HepG2 (cell line): ENCODE measurements at regions not wholly inside any gene's neighbourhood (a gene's known extent, or its start where the extent isn't known, plus 50 kb on each side); places are given as distances from the start of the nearest gene placed in this dataset.

Experiments used
- ATAC-seq: fragments of 200-7000 bp; cut with Tn5 transposase; 3 replicates; pipeline ENCODE4 v1.9.1; 2020; ENCODE audit warnings: mild to moderate bottlenecking, moderate library complexity
- BruUV-seq: library from RNA; stranded (reverse); fragments of 400-500 nt; replicated peaks from 2 replicates; lab custom pipeline; 2021; lab: Mats Ljungman, UMichigan
- CTCF ChIA-PET: fragments of 300-600 bp; formaldehyde crosslinking; extraction: SDS; loops from one replicate; lab custom pipeline; 2021; ENCODE audit warnings: low total read pairs, inconsistent platforms, low intra/inter-chr PET ratio; lab: Yijun Ruan, JAX
- POLR2A ChIA-PET: fragments of 350-600 bp; sonication (Branson Sonifier 250); formaldehyde crosslinking; loops from one replicate; lab custom pipeline; 2020; ENCODE audit warnings: antibody characterized with exemption, inconsistent platforms; lab: Yijun Ruan, JAX
- DNase-seq: peaks from one replicate; pipeline ENCODE4 v3.0.0-alpha.2; 2015; ENCODE audit warnings: low spot score
- FAIRE-seq: peaks from 3 replicates; lab custom pipeline; 2011; peaks lifted over from hg19 to GRCh38; lab: Jason Lieb, UNC
- H2AFZ ChIP-seq: one replicate; pipeline ENCODE4 v1.6.1; 2011; ENCODE audit warnings: low read length, inconsistent platforms
- H3K27ac ChIP-seq: fragments of 300-600 bp; 3 replicates; pipeline ENCODE4 v1.8.0; 2011; ENCODE audit warnings: mixed run types, mild to moderate bottlenecking, mixed read lengths, low read length, inconsistent platforms; ENCODE audit not compliant: insufficient read depth; ENCODE audit errors: extremely low read length
- H3K27me3 ChIP-seq, 2 experiments: fragments of 200-600 bp in 1 of 2; 2 replicates in 1 of 2; 3 replicates in 1 of 2; pipeline versions ENCODE4 v1.6.0 to v1.8.0; 2011; ENCODE audit warnings: low read length in 2 of 2, mild to moderate bottlenecking in 2 of 2, moderate library complexity in 2 of 2, inconsistent platforms in 1 of 2; ENCODE audit not compliant: insufficient read depth in 2 of 2, control insufficient read depth in 1 of 2
- H3K36me3 ChIP-seq, 2 experiments: fragments of 200-600 bp in 1 of 2; replicated peaks in 1 of 2; 2 replicates in 1 of 2; 3 replicates in 1 of 2; pipeline versions ENCODE4 v1.5.1 to v1.8.0; 2011; ENCODE audit warnings: low read length in 2 of 2, inconsistent platforms in 1 of 2; ENCODE audit not compliant: insufficient read depth in 2 of 2, control insufficient read depth in 1 of 2
- H3K4me1 ChIP-seq: 2 replicates; pipeline ENCODE4 v1.5.1; 2012; ENCODE audit warnings: low read length, inconsistent platforms; ENCODE audit not compliant: insufficient read depth
- H3K4me2 ChIP-seq: 2 replicates; pipeline ENCODE4 v1.6.0; 2011; ENCODE audit warnings: low read depth, low read length, inconsistent platforms
- H3K4me3 ChIP-seq, 3 experiments: fragments of 200-600 bp in 1 of 3; sonication (generic), shearing (Covaris generic) in 1 of 3; replicated peaks in 1 of 3; 2 replicates each; pipeline ENCODE4 v1.5.1; 2011 to 2016; ENCODE audit warnings: low read length in 3 of 3, inconsistent platforms in 2 of 3, low read depth in 2 of 3, mild to moderate bottlenecking in 2 of 3, control low read depth in 1 of 3, mixed read lengths in 1 of 3; ENCODE audit not compliant: insufficient read depth in 1 of 3
- H3K79me2 ChIP-seq: one replicate; pipeline ENCODE4 v1.6.1; 2011; ENCODE audit warnings: low read length, inconsistent platforms; ENCODE audit not compliant: insufficient read depth
- H3K9ac ChIP-seq: 2 replicates; pipeline ENCODE4 v1.6.0; 2011; ENCODE audit warnings: mild to moderate bottlenecking, low read depth, low read length, inconsistent platforms; ENCODE audit not compliant: insufficient read depth
- H3K9me3 ChIP-seq: 2 replicates; pipeline ENCODE4 v1.5.1; 2012; ENCODE audit warnings: mild to moderate bottlenecking, low read length
- H4K20me1 ChIP-seq: 2 replicates; pipeline ENCODE4 v1.6.0; 2011; ENCODE audit warnings: inconsistent platforms, mild to moderate bottlenecking, low read length, moderate library complexity; ENCODE audit not compliant: insufficient read depth
- KDM1A ChIP-seq: IDR thresholded peaks from 2 replicates; pipeline ENCODE4 v1.6.1; 2016; ENCODE audit warnings: missing compliant biosample characterization
- PAWR ChIP-seq: sonication (generic); formaldehyde crosslinking; IDR thresholded peaks from 2 replicates; pipeline ENCODE4 v1.4.0; 2020; ENCODE audit warnings: missing genetic modification reagents, mild to moderate bottlenecking, borderline replicate concordance
- RBAK ChIP-seq: sonication (generic); formaldehyde crosslinking; IDR thresholded peaks from 2 replicates; pipeline ENCODE4 v1.5.1; 2020; ENCODE audit warnings: mild to moderate bottlenecking, missing genetic modification reagents
- SMARCC2 ChIP-seq: fragments of 450-650 bp; IDR thresholded peaks from 2 replicates; pipeline ENCODE4 v1.6.1; 2017; ENCODE audit warnings: antibody characterized with exemption, mild to moderate bottlenecking
- ZFP36L2 ChIP-seq: sonication (generic); formaldehyde crosslinking; IDR thresholded peaks from 2 replicates; pipeline ENCODE4 v1.4.0; 2020; ENCODE audit warnings: missing genetic modification reagents
- WGBS: methylation state at CpG from one replicate; pipeline ENCODE4 v1.1.6; 2017; ENCODE audit warnings: low lambda C conversion rate; 5-methylcytosine and 5-hydroxymethylcytosine counted together
- in situ Hi-C: cut with HindIII; loops from 2 replicates; pipeline ENCODE4 v1.10.0; 2017; ENCODE audit warnings: low pct_unique_long_range_greater_than_20kb; ENCODE audit not compliant: extremely low pct_ligation_motif_present
- intact Hi-C: fragments of 100-400 bp; cut with micrococcal nuclease; formaldehyde crosslinking; loops from one replicate; pipeline ENCODE4 v1.10.0; 2022; ENCODE audit not compliant: unreplicated experiment
- TF ChIP-seq, protein P1 (sequence below): sonication (generic); formaldehyde crosslinking; IDR thresholded peaks from 2 replicates; pipeline ENCODE4 v1.4.0; 2020; ENCODE audit warnings: mild to moderate bottlenecking, missing genetic modification reagents
- TF ChIP-seq, protein P2 (sequence below): sonication (generic); formaldehyde crosslinking; IDR thresholded peaks from 2 replicates; pipeline ENCODE4 v1.4.0; 2020; ENCODE audit warnings: mild to moderate bottlenecking, missing genetic modification reagents, borderline replicate concordance
- TF ChIP-seq, protein P3 (sequence below): sonication (generic); formaldehyde crosslinking; IDR thresholded peaks from 2 replicates; pipeline ENCODE4 v1.4.0; 2020; ENCODE audit warnings: low read depth, mild to moderate bottlenecking, missing genetic modification reagents
- TF ChIP-seq, protein P4 (sequence below): sonication (generic); formaldehyde crosslinking; IDR thresholded peaks from 2 replicates; pipeline ENCODE4 v1.8.0; 2022; ENCODE audit warnings: missing genetic modification reagents, mild to moderate bottlenecking, borderline replicate concordance

DNA sequence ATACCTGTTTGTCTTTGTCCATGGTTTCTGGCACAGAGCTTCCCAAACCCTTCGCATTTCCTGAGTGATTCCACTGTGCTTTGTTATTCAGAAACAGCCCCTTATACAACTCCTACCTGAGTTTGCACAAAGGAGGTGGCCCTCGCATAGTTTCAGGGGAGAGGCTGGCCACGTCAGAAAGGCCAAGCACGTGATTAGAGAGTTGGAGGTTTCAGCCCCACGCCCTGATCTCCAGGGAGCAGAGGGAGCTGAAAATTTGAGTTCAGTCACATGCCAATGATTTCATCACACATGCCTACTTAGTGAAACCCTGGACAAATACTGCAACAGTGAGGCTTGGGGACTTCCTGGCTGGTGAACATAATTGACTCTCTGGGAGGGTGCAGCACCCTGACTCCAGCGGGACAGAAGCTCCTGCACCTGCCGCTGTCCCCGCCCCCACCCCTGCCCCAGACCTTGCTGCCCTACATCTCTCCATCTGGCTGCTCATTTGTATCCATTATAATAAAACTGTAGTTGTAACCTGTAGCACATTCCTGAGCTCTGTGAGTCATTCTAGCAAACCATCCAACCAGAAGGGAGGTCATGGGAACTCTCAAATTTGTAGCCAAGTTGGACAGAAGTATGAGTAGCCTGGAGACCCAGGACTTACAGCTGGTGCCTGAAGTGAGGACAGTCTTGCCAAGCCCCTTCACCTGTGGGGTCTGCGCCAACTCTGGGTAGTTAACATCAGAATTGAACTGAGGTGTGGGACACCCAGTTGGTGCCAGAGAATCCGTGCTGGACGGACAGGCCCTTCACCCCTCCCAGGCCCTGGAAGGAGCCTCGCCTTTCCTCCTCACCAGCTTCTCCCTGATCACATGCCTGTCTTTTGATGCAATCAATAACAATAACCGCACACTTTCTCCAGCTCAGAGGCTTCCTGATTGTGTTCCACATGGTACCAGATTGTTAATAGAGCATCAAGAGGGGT is 224.3 kb downstream of the ANAPC1 start (continued):
- TF ChIP-seq, protein P1, sequence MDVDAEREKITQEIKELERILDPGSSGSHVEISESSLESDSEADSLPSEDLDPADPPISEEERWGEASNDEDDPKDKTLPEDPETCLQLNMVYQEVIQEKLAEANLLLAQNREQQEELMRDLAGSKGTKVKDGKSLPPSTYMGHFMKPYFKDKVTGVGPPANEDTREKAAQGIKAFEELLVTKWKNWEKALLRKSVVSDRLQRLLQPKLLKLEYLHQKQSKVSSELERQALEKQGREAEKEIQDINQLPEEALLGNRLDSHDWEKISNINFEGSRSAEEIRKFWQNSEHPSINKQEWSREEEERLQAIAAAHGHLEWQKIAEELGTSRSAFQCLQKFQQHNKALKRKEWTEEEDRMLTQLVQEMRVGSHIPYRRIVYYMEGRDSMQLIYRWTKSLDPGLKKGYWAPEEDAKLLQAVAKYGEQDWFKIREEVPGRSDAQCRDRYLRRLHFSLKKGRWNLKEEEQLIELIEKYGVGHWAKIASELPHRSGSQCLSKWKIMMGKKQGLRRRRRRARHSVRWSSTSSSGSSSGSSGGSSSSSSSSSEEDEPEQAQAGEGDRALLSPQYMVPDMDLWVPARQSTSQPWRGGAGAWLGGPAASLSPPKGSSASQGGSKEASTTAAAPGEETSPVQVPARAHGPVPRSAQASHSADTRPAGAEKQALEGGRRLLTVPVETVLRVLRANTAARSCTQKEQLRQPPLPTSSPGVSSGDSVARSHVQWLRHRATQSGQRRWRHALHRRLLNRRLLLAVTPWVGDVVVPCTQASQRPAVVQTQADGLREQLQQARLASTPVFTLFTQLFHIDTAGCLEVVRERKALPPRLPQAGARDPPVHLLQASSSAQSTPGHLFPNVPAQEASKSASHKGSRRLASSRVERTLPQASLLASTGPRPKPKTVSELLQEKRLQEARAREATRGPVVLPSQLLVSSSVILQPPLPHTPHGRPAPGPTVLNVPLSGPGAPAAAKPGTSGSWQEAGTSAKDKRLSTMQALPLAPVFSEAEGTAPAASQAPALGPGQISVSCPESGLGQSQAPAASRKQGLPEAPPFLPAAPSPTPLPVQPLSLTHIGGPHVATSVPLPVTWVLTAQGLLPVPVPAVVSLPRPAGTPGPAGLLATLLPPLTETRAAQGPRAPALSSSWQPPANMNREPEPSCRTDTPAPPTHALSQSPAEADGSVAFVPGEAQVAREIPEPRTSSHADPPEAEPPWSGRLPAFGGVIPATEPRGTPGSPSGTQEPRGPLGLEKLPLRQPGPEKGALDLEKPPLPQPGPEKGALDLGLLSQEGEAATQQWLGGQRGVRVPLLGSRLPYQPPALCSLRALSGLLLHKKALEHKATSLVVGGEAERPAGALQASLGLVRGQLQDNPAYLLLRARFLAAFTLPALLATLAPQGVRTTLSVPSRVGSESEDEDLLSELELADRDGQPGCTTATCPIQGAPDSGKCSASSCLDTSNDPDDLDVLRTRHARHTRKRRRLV (CRISPR knock-in tag), result no peak
- no peak for TF ChIP-seq ZFP36L2 (CRISPR knock-in tag)

DNA sequence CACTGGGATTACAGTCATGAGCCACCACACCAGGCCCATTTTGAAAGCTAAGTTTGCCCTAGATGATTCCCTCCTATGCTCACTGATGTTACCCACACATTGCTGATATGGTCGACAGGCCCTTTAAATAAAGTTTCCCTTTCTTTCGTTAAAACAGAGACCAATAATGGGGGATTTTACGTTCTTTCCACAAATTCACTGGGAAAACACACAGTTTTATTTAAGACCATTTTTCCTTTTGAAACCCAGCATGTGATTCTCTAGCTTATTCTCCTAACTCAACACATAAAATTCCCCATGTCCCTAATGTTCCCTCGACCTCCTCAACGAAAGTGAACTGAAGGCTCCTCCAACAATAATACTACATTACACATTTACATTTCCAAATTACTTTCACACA is 223.2 kb downstream of the ANAPC1 start:
- WGBS, result 86% methylated on average over 5 of the region's 5 CpGs
- Histone ChIP-seq H3K4me2 (no peak overlapping the region), H3K9ac (no peak overlapping the region), H3K4me3 (no peak overlapping the region), H3K4me1 (peaks cover 29% of the 10 kb centered on the region), H2AFZ (no peak overlapping the region), H3K79me2 (no peaks in the 10 kb centered on the region), H3K27ac (no peak overlapping the region), H3K9me3 (no peaks in the 10 kb centered on the region), H3K36me3 (no peaks in the 10 kb centered on the region), H3K27me3 (no peaks in the 10 kb centered on the region; a peak in 2 of 5 replicates), H4K20me1 (no peaks in the 10 kb centered on the region)
- ATAC-seq (no peak), FAIRE-seq (no peak), DNase-seq (no peak)
- CTCF ChIA-PET, result no interaction called here
- in situ Hi-C loops, result loop anchor here (25.0 kb wide), 1 partner anchor 174 kb away; no protein-coding TSS in a partner anchor
- BruUV-seq, result no TSS peak
- POLR2A ChIA-PET, result no interaction called here
- intact Hi-C loops, result no loop called here
- TF ChIP-seq, protein P2, sequence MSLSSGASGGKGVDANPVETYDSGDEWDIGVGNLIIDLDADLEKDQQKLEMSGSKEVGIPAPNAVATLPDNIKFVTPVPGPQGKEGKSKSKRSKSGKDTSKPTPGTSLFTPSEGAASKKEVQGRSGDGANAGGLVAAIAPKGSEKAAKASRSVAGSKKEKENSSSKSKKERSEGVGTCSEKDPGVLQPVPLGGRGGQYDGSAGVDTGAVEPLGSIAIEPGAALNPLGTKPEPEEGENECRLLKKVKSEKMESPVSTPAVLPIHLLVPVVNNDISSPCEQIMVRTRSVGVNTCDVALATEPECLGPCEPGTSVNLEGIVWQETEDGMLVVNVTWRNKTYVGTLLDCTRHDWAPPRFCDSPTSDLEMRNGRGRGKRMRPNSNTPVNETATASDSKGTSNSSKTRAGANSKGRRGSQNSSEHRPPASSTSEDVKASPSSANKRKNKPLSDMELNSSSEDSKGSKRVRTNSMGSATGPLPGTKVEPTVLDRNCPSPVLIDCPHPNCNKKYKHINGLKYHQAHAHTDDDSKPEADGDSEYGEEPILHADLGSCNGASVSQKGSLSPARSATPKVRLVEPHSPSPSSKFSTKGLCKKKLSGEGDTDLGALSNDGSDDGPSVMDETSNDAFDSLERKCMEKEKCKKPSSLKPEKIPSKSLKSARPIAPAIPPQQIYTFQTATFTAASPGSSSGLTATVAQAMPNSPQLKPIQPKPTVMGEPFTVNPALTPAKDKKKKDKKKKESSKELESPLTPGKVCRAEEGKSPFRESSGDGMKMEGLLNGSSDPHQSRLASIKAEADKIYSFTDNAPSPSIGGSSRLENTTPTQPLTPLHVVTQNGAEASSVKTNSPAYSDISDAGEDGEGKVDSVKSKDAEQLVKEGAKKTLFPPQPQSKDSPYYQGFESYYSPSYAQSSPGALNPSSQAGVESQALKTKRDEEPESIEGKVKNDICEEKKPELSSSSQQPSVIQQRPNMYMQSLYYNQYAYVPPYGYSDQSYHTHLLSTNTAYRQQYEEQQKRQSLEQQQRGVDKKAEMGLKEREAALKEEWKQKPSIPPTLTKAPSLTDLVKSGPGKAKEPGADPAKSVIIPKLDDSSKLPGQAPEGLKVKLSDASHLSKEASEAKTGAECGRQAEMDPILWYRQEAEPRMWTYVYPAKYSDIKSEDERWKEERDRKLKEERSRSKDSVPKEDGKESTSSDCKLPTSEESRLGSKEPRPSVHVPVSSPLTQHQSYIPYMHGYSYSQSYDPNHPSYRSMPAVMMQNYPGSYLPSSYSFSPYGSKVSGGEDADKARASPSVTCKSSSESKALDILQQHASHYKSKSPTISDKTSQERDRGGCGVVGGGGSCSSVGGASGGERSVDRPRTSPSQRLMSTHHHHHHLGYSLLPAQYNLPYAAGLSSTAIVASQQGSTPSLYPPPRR (CRISPR knock-in tag), result no peak
- TF ChIP-seq KDM1A (CRISPR knock-in tag) (no peak), PAWR (CRISPR knock-in tag) (no peak), RBAK (CRISPR knock-in tag) (no peak), SMARCC2 (no peak)
- TF ChIP-seq, protein P3, sequence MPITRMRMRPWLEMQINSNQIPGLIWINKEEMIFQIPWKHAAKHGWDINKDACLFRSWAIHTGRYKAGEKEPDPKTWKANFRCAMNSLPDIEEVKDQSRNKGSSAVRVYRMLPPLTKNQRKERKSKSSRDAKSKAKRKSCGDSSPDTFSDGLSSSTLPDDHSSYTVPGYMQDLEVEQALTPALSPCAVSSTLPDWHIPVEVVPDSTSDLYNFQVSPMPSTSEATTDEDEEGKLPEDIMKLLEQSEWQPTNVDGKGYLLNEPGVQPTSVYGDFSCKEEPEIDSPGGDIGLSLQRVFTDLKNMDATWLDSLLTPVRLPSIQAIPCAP (CRISPR knock-in tag), result no peak
- TF ChIP-seq, protein P4, sequence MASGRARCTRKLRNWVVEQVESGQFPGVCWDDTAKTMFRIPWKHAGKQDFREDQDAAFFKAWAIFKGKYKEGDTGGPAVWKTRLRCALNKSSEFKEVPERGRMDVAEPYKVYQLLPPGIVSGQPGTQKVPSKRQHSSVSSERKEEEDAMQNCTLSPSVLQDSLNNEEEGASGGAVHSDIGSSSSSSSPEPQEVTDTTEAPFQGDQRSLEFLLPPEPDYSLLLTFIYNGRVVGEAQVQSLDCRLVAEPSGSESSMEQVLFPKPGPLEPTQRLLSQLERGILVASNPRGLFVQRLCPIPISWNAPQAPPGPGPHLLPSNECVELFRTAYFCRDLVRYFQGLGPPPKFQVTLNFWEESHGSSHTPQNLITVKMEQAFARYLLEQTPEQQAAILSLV (CRISPR knock-in tag), result no peak
